Renal cortex interstitium (tissue), 11 donors: ENCODE measurements at regions not wholly inside any gene's neighbourhood (a gene's known extent, or its start where the extent isn't known, plus 50 kb on each side); places are given as distances from the start of the nearest gene placed in this dataset.

Experiments used
- DNase-seq, 11 donors: peaks; one replicate each; pipeline ENCODE4 v3.0.0-alpha.2; 2013; ENCODE audit warnings: low read depth in 9 of 11, low spot score in 4 of 11; ENCODE audit errors: extremely low read depth in 1 of 11

GRCh38 chr2:12863937-12864336, 147.2 kb downstream of the TRIB2 start:
- DNase-seq, result no peak

- DNase-seq, result peak in 2 of 11 donors; percentile 25 to 30
Measured at GRCh38 chr2:12867631-12868287, 151.0 kb downstream of the TRIB2 start.

GRCh38 chr2:12870692-12871091, 154.0 kb downstream of the TRIB2 start:
- no peak for DNase-seq

- DNase-seq, result no peak
Measured at GRCh38 chr2:12871694-12872315, 155.1 kb downstream of the TRIB2 start.

- no peak for DNase-seq
Measured at GRCh38 chr2:12877761-12878160, 161.0 kb downstream of the TRIB2 start.

- no peak for DNase-seq
Measured at GRCh38 chr2:12879649-12880048, 162.9 kb downstream of the TRIB2 start.

- no peak for DNase-seq
Measured at GRCh38 chr2:12881952-12882351, 165.2 kb downstream of the TRIB2 start.

- no peak for DNase-seq
Measured at GRCh38 chr2:12882393-12882792, 165.7 kb downstream of the TRIB2 start.

GRCh38 chr2:12883906-12884305, 167.2 kb downstream of the TRIB2 start:
- no peak for DNase-seq

GRCh38 chr2:12884713-12885282, 168.1 kb downstream of the TRIB2 start:
- no peak for DNase-seq

- no peak for DNase-seq
Measured at GRCh38 chr2:12890066-12890465, 173.3 kb downstream of the TRIB2 start.

GRCh38 chr2:12890481-12890991, 173.8 kb downstream of the TRIB2 start:
- DNase-seq, result no peak

GRCh38 chr2:12895017-12895416, 178.3 kb downstream of the TRIB2 start:
- DNase-seq, result no peak

- peak in 10 of 11 donors; percentile 18 to 62 (median 46) for DNase-seq
Measured at GRCh38 chr2:12896318-12896982, 179.7 kb downstream of the TRIB2 start.

GRCh38 chr2:12897181-12897580, 180.4 kb downstream of the TRIB2 start:
- DNase-seq, result no peak

- DNase-seq, result no peak
Measured at GRCh38 chr2:12903272-12903671, 186.5 kb downstream of the TRIB2 start.

GRCh38 chr2:12910431-12910830, 193.7 kb downstream of the TRIB2 start:
- no peak for DNase-seq

- DNase-seq, result no peak
Measured at GRCh38 chr2:12915787-12916186, 199.1 kb downstream of the TRIB2 start.

- no peak for DNase-seq
Measured at GRCh38 chr2:12918138-12918834, 201.6 kb downstream of the TRIB2 start.
